Kidney epithelial cell (primary cell): ENCODE measurements at regions not wholly inside any gene's neighbourhood (a gene's known extent, or its start where the extent isn't known, plus 50 kb on each side); places are given as distances from the start of the nearest gene placed in this dataset.

Experiments used
- DNase-seq: peaks from one replicate; pipeline ENCODE4 v3.0.0-alpha.2; 2010; ENCODE audit warnings: low read depth
- H3K27me3 ChIP-seq: 2 replicates; pipeline ENCODE4 v1.6.0; 2011; ENCODE audit warnings: low read length; ENCODE audit not compliant: control insufficient read depth, insufficient read depth
- H3K36me3 ChIP-seq: 2 replicates; pipeline ENCODE4 v1.5.1; 2011; ENCODE audit warnings: low read length; ENCODE audit not compliant: control insufficient read depth, insufficient read depth
- H3K4me3 ChIP-seq: 2 replicates; pipeline ENCODE4 v1.5.1; 2011; ENCODE audit warnings: low read depth, mild to moderate bottlenecking, control low read depth, low read length
- TF ChIP-seq, protein P1 (sequence below): IDR thresholded peaks from 2 replicates; pipeline ENCODE4 v1.5.1; 2011; ENCODE audit warnings: mild to moderate bottlenecking, moderate library complexity, low read length, control low read depth, inconsistent platforms; ENCODE audit not compliant: insufficient read depth, poor library complexity, severe bottlenecking

DNA sequence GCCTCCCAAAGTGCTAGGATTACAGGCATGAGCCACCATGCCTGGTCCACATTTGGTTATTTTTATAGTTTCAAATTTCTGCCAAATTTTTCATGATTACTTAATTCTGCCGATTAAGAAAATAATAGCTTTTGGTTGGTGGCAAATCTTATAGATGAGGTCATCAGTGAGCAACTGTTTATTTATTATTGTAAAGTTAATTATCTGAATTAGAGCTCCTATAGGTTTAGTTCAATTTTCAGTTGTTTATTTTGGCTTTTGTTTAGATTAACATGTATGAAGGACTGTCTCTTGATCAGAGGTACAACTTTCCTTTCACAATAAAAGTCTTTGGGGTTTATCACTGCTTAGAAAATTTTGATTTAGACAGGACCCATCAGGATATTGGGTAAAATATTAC is 262.2 kb downstream of the SLC7A11 start:
- no peak overlapping the region for H3K4me3 ChIP-seq
- TF ChIP-seq, protein P1, sequence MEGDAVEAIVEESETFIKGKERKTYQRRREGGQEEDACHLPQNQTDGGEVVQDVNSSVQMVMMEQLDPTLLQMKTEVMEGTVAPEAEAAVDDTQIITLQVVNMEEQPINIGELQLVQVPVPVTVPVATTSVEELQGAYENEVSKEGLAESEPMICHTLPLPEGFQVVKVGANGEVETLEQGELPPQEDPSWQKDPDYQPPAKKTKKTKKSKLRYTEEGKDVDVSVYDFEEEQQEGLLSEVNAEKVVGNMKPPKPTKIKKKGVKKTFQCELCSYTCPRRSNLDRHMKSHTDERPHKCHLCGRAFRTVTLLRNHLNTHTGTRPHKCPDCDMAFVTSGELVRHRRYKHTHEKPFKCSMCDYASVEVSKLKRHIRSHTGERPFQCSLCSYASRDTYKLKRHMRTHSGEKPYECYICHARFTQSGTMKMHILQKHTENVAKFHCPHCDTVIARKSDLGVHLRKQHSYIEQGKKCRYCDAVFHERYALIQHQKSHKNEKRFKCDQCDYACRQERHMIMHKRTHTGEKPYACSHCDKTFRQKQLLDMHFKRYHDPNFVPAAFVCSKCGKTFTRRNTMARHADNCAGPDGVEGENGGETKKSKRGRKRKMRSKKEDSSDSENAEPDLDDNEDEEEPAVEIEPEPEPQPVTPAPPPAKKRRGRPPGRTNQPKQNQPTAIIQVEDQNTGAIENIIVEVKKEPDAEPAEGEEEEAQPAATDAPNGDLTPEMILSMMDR = no peak
- DNase-seq = no peak
- H3K27me3 ChIP-seq = no peaks in the 10 kb centered on the region
- H3K36me3 ChIP-seq = no peaks in the 10 kb centered on the region

- DNase-seq = no peak
- Histone ChIP-seq H3K4me3 (no peak overlapping the region), H3K36me3 (no peaks in the 10 kb centered on the region), H3K27me3 (no peaks in the 10 kb centered on the region)
- TF ChIP-seq, protein P1 = no peak
Measured at GRCh38 chr4:137968956-137969678, 273.0 kb downstream of the SLC7A11 start.

- no peaks in the 10 kb centered on the region for H3K27me3 ChIP-seq
- TF ChIP-seq, protein P1 = no peak
- DNase-seq = no peak
- no peak overlapping the region for H3K4me3 ChIP-seq
- H3K36me3 ChIP-seq = no peaks in the 10 kb centered on the region
Measured at GRCh38 chr4:137967480-137968190, 274.5 kb downstream of the SLC7A11 start.

GRCh38 chr4:137966504-137966903 is 275.6 kb downstream of the SLC7A11 start:
- TF ChIP-seq, protein P1 = no peak
- no peaks in the 10 kb centered on the region for H3K27me3 ChIP-seq
- H3K4me3 ChIP-seq = no peak overlapping the region
- no peak for DNase-seq
- no peaks in the 10 kb centered on the region for H3K36me3 ChIP-seq

DNA sequence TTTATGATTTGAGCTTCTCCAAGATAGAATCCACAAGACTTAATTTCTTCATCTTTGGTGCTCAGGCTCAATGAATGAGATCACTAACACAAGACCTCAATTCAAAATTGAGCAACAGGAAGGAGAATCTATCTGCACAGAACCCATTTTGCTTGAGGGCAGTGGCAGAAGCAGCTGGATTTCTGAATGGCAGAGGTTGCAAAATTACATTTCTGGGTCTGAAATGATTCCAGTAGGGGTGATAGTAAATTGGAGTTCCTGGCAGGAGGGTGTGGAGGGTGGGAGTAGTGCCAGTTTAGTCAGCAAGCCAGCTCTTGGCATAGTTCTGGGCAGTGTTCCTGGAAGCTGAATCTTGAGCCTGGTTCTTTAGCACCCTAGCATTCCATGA is 281.1 kb downstream of the SLC7A11 start:
- no peak overlapping the region for H3K4me3 ChIP-seq
- TF ChIP-seq, protein P1 = no peak
- no peak for DNase-seq
- H3K36me3 ChIP-seq = no peaks in the 10 kb centered on the region
- no peaks in the 10 kb centered on the region for H3K27me3 ChIP-seq
